ENCODE measurements at regions not wholly inside any gene's neighbourhood (a gene's known extent, or its start where the extent isn't known, plus 50 kb on each side); places are given as distances from the start of the nearest gene placed in this dataset.

DNA sequence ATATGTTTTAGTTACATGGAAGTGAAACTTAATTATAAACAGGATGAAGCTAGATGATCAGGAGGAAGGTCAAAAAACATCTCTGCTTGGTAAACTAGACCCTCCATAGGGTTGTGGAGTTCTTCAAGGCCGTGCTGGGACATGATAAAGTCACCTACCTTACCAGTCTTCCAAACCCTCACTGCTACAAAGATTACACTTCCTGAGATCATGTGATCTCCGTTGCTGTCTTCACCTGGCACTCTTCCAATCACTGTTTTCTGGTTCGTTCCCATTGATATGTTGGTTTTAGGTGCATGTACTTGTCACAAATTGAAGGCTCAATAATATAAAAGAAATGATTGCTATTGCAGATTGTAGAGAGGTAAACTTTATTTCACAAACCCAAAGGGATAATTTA lies 161.5 kb upstream of the MAN1A1 start:
- no peaks in the 10 kb centered on the region for H3K36me3 ChIP-seq (ENCODE audit: control insufficient read depth in 2 of 2, insufficient read depth in 1 of 2, low read length in 2 of 2)
- ChIA-PET CTCF (no interaction called here), POLR2A (no interaction called here)
- no peak overlapping the region for H3K27ac ChIP-seq (ENCODE audit: extremely low read depth, low read depth, low read length)
- TF ChIP-seq ZNF10 (tag by site-specific recombination; IDR thresholded peaks at IDR 0.05) (no peak), ZNF626 (tag by site-specific recombination; IDR thresholded peaks at IDR 0.05) (no peak)
- TF ChIP-seq, protein P1, sequence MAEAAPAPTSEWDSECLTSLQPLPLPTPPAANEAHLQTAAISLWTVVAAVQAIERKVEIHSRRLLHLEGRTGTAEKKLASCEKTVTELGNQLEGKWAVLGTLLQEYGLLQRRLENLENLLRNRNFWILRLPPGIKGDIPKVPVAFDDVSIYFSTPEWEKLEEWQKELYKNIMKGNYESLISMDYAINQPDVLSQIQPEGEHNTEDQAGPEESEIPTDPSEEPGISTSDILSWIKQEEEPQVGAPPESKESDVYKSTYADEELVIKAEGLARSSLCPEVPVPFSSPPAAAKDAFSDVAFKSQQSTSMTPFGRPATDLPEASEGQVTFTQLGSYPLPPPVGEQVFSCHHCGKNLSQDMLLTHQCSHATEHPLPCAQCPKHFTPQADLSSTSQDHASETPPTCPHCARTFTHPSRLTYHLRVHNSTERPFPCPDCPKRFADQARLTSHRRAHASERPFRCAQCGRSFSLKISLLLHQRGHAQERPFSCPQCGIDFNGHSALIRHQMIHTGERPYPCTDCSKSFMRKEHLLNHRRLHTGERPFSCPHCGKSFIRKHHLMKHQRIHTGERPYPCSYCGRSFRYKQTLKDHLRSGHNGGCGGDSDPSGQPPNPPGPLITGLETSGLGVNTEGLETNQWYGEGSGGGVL (tag by site-specific recombination; IDR thresholded peaks at IDR 0.05) = no peak
- TF ChIP-seq, protein P2, sequence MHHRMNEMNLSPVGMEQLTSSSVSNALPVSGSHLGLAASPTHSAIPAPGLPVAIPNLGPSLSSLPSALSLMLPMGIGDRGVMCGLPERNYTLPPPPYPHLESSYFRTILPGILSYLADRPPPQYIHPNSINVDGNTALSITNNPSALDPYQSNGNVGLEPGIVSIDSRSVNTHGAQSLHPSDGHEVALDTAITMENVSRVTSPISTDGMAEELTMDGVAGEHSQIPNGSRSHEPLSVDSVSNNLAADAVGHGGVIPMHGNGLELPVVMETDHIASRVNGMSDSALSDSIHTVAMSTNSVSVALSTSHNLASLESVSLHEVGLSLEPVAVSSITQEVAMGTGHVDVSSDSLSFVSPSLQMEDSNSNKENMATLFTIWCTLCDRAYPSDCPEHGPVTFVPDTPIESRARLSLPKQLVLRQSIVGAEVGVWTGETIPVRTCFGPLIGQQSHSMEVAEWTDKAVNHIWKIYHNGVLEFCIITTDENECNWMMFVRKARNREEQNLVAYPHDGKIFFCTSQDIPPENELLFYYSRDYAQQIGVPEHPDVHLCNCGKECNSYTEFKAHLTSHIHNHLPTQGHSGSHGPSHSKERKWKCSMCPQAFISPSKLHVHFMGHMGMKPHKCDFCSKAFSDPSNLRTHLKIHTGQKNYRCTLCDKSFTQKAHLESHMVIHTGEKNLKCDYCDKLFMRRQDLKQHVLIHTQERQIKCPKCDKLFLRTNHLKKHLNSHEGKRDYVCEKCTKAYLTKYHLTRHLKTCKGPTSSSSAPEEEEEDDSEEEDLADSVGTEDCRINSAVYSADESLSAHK (tag by site-specific recombination; IDR thresholded peaks at IDR 0.05) = no peak
- no peaks in the 10 kb centered on the region for H3K9me3 ChIP-seq (ENCODE audit: control insufficient read depth, insufficient read depth, low read depth, low read length)
- no peak overlapping the region for H3K4me3 ChIP-seq (ENCODE audit: low read depth, low read length)
- no peaks in the 10 kb centered on the region for H3K4me1 ChIP-seq (ENCODE audit: control insufficient read depth, insufficient read depth, low read length)

DNA sequence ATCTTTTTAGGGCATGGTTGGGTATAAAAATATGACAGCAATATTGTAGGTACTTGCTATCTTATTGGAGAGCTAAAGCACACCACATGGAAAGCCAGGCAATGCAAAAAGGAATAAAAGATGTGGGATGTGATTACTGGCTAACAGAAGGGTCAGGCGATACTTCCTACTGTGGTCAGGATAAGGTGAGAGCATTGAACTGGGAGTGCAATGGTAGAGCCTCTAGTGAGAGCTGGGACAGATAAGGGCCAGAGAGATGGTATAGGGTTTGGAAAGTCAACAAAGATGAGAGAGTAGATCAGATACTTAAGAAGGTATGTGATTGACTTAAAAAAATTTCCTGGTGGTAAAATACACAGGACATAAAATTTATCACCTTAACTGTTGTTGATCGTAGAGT lies 160.7 kb upstream of the MAN1A1 start:
- POLR2A ChIA-PET = no interaction called here
- TF ChIP-seq ZEB2 (tag by site-specific recombination; IDR thresholded peaks at IDR 0.05) (no peak), ZNF37A (tag by site-specific recombination; IDR thresholded peaks at IDR 0.05) (no peak), YY1 (tag by site-specific recombination; IDR thresholded peaks at IDR 0.05) (no peak), GFI1B (tag by site-specific recombination; IDR thresholded peaks at IDR 0.05) (no peak), PRDM1 (tag by site-specific recombination; IDR thresholded peaks at IDR 0.05) (no peak), ZNF2 (tag by site-specific recombination; IDR thresholded peaks at IDR 0.05) (no peak), ZNF239 (tag by site-specific recombination; IDR thresholded peaks at IDR 0.05) (no peak), BCL11A (tag by site-specific recombination; IDR thresholded peaks at IDR 0.05; ENCODE audit: low read depth) (no peak), RBAK (tag by site-specific recombination; IDR thresholded peaks at IDR 0.05) (no peak), ZNF366 (tag by site-specific recombination; conservative IDR thresholded peaks at IDR 0.05) (no peak), ZNF747 (tag by site-specific recombination; IDR thresholded peaks at IDR 0.05) (no peak), KLF16 (tag by site-specific recombination; IDR thresholded peaks at IDR 0.05) (no peak), ZNF391 (tag by site-specific recombination; IDR thresholded peaks at IDR 0.05; ENCODE audit: borderline replicate concordance, low read depth) (no peak), ZNF600 (tag by site-specific recombination; IDR thresholded peaks at IDR 0.05) (no peak), ZNF416 (tag by site-specific recombination; IDR thresholded peaks at IDR 0.05) (no peak), ZBTB21 (tag by site-specific recombination; IDR thresholded peaks at IDR 0.05) (no peak)
- TF ChIP-seq, protein P2 (tag by site-specific recombination; IDR thresholded peaks at IDR 0.05) = no peak
- TF ChIP-seq, protein P3, sequence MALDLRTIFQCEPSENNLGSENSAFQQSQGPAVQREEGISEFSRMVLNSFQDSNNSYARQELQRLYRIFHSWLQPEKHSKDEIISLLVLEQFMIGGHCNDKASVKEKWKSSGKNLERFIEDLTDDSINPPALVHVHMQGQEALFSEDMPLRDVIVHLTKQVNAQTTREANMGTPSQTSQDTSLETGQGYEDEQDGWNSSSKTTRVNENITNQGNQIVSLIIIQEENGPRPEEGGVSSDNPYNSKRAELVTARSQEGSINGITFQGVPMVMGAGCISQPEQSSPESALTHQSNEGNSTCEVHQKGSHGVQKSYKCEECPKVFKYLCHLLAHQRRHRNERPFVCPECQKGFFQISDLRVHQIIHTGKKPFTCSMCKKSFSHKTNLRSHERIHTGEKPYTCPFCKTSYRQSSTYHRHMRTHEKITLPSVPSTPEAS (tag by site-specific recombination; IDR thresholded peaks at IDR 0.05) = no peak
- Histone ChIP-seq H3K9me3 (ENCODE audit: control insufficient read depth, insufficient read depth, low read depth, low read length) (no peaks in the 10 kb centered on the region), H3K4me3 (ENCODE audit: low read depth, low read length) (no peak overlapping the region), H3K4me1 (ENCODE audit: control insufficient read depth, insufficient read depth, low read length) (no peaks in the 10 kb centered on the region), H3K36me3 (ENCODE audit: control insufficient read depth in 2 of 2, insufficient read depth in 1 of 2, low read length in 2 of 2) (no peaks in the 10 kb centered on the region), H3K27ac (ENCODE audit: extremely low read depth, low read depth, low read length) (no peak overlapping the region)
- CTCF ChIA-PET = no interaction called here

Measured in HEK293 (cell line).